CD4-positive, alpha-beta T cell treated with Interleukin-15 for 4 hours (primary cell): ENCODE measurements at regions not wholly inside any gene's neighbourhood (a gene's known extent, or its start where the extent isn't known, plus 50 kb on each side); places are given as distances from the start of the nearest gene placed in this dataset.

Source experiments
- DNase-seq: peaks from one replicate; pipeline ENCODE4 v3.0.0-alpha.2; 2020; ENCODE audit warnings: low spot score

DNA sequence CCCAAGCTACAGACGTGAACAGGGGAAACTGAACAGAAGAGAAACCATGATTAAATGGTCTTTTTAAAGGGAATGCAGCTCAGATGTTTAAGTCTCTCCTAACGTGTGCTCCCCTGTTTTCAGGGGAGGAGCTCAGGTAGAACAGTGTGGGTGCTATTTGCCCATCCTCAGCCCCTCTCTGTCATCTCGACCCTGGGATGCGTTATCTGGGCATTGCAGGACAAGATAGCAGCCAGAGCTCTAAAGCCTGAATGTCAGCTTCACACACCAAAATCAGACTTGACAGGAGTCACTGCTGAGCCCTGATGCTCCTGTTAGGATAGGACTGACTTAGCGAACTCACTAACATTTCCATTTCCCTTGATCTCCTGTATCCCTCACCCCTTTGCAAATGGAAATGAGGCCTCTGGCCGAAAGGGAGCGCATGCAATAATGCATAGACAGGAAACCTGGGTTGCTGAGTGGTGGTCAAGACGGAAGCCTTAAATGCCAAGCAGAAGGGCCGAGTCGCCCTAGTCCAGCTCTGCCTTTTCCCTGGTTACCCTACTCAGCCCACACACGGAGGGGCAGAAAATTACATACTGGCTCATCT, 234.9 kb upstream of the TPM1 start:
- no peak for DNase-seq

DNA sequence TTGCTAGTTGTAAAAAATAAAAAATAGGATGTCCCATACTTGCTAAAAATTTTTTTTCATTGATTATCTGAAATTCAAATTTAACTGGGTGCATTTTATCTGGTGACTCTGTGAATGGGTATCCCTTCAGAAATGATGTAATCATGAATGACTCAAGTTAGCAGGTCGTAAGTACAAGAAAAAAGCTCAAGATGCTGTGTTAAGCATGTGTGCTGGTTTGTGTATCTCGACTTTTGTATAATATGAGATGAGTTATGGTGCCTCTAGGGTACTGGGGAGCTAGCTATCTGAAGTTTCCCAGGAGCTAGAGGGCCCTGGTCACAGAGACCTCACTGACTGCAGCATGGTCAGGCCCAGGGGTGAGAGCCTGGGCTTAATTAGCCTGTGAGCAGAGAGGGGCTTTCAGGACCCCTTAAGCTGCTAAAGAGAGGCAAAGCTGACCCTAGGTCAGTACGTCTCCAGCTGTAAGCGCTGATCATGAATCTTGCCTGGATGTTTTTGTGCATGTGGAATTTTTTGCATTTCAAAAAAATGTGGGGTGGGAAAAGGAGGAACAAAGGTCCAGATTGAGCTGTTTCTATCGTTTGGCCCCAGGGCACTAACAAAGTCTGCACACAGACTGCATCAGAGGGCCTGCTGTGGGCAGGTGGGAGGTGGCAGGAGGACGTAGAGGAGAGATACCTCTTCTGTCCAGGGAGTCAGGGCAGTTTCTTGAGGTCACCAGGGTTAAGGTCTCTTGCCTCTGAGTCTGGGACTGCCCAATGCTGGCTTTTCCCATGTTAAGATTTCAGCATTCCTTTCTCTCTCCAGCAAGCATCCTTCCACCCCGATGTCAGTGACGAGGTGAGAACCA, 233.2 kb upstream of the TPM1 start:
- no peak for DNase-seq

DNA sequence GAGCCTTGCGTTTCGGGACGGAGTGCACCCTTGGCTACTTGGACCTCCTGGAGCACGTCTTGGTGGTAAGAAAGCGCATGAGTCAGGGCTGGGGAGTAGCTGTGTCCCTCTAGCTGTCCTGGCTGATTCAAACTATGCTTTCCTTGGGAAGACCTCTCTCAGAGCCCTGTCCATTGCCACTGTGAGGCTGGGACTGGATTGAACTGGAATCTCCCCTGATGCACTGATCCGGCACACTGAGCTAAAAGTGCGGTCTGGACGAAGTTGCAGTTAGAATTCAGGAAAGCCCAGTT, 232.6 kb upstream of the TPM1 start:
- no peak for DNase-seq

DNA sequence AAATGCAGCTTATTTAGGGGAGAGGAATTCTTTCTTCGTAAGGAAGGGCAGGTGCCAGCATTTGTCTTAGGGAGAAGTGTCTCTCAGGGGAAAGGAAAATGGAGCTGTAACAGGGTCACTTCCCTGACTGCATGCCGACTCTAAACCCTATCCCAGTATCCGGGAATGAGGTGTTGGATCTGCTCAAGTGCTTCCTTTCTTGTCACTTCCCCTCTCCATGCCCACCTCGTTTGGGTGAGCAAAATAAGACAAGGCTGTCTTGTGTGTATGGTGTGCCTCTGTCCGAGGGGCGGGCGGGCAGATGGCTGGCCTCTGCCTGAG, 230.1 kb upstream of the TPM1 start:
- no peak for DNase-seq

DNA sequence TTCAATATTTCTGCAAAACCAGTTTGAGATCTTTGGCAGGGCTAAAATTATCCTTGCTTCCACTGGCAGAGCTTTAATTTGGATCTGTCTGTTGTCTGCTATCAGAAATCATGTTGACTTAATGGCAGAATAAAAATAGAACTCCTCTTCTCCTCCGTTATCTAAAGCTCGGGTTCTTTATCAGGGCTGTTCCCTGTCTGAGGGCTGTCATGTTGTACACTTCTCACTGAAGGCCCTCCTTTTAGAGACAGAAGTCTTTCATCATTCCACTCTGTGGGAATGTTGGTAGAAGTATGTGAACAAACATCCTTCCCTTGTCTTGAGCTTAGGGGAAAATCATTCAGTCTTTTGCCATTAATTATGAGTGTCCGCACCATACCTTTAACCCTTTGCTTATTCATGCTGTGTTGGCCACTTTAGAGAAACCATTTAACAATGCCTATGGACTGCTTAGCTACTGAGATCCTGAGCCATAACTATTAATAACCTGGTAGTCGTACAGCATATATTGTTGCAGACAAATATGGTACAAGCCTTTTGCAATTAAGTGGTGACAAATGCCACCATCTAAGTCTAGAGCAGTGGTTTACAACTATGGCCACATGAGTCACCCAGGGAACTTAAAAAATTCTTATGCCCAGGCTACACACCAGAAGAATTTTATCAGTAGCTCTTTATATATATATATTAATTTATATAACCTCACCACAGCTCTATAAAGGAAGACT, 226.0 kb upstream of the TPM1 start:
- no peak for DNase-seq

DNA sequence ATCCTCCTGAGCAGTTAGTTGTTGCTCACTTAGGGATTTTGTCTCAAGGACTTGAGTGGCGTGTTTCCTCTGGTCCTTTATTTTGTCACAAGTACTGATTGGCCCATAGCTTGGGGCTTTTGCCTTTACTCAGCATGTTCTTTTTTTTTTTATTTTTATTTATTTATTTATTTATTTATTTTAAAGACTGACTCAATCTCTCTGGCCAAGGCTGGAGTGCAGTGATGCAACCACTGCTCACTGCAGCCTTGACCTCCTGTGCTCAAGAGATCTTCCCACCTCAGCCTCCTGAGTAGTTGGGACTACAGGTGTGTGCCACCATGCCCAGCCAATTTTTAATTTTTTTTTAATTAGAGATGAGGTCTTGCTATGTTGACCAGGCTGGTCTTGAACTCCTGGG, 223.9 kb upstream of the TPM1 start:
- DNase-seq = no peak

DNA sequence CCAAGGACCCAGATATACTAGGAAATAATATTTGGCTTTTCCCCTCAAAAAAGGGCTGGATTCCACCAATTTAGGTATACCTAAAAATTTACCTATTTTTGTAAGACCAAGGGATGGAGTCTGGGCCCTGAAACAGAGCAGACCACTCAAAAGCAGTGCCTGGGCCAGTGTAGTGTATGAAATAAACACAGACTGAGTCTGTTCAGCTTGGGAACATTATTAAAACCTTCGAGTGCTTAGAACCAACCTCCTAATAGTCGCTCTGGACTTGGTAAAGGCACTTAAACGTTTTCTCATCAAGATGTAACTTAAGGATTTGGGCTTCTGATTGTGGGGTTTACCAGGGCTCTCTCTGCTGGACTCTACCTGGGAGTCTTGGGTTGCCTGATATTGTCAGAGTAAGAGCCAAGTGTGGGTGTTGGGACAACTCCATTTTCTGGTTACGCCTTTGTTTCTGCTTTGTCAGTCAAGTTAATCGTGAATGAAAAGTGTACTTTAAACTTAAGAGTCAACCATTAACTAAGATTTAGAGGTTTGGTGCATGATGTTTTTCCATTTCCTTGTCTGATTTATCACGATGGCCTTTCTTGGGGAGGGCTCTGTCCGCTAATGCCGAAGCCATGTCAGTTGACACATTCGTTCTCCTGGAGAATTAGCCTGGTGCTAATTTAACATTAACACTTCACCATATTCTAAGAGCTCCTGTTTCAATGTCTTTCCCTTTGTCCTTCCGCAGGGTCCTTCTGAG, 221.0 kb upstream of the TPM1 start:
- DNase-seq = no peak

DNA sequence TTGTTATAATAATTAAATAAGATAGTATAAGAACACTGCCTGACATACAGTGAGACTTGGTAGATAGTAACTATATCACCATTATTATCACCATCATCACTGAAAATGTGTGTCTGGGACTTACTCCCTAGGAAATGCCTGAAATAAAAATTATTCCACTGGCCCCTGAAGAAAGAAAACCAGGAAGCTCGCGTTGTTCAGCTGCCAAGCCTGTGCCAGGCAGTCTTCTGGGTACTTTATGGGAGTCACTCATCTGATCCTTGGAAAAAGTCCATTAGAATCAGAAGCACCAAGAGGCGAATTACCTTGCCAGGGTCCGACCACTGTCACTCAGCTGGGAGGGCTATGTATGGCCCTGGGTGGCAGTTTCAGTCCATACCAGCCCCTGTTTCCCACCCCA, 220.3 kb upstream of the TPM1 start:
- no peak for DNase-seq

DNA sequence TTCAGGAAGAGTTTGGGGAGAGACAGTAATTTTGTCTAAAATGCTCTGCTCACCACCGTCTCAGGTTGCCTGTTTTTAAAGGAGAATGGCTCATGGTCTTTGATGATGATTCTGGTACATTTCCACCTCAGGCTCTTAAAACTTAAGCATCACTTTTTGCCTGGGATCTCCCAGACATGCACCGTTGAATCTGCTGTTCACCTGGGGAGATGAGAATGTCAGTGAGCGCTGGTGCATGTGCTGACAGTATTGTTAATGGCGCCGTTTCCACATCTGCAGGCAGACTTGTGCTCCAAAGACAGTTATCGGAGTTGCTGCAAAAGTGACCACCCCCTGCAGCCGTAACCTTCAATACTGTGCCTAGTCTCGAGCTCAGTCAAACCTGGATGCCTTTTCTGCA, 219.0 kb upstream of the TPM1 start:
- DNase-seq = no peak

DNA sequence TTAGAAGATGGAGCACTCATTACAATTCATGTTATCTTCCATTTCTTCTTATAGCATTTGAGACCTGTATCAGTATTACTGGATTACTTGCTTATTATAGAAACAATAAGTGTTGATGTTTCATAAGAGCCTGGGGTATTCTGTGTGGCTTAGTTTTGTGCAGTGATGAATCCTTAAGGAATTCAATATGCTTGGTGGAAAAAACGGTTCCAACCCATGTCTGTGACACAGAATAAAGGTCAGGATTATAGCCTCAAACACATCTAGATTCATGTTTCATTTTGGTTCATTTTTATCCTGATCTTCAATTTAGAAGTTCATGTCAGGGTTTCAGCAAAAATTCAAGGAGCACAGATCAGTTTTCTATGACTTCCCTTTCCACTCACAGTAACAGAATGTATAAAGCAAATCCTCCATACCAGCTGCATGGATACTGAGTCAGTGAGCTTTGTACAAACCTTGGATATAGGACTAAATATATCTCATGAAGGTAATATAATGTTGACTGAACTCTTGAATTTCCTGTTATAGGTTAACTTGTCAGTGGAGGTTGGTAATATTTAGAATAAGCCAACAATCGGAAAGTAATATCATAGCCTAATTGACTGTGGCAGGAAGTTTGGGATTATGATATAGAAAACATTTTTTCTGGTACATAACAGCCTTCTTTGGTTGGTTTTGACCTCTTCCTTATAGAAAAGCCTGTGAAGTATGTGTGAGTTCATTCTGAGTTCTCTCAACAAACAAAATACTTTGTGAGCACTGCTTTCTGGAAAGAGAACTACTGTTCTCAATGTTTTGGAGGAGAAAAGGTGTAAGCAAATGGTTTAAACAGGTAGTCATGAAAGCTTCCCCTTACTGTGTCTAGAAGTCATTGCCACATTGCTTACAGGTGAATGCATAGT, 218.2 kb upstream of the TPM1 start:
- DNase-seq = no peak

DNA sequence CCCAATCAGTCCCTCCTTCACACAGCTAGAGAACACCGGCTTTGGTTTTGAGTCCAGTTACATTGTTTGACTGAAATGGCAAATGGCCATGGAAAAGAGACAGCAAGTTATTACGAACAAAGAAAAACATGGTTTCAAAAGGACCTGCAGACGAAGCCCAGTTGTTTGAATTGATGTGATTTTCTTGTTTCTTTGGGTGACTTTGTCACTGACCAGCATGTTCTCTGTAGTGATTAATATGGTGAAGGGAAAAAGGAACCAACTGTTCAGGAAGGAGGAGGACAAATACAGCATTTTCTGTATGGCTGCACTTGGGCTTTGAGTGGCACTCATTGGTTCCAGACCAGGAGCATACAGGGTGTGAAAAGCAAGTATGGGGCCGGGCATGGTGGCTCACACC, 217.4 kb upstream of the TPM1 start:
- DNase-seq = no peak

DNA sequence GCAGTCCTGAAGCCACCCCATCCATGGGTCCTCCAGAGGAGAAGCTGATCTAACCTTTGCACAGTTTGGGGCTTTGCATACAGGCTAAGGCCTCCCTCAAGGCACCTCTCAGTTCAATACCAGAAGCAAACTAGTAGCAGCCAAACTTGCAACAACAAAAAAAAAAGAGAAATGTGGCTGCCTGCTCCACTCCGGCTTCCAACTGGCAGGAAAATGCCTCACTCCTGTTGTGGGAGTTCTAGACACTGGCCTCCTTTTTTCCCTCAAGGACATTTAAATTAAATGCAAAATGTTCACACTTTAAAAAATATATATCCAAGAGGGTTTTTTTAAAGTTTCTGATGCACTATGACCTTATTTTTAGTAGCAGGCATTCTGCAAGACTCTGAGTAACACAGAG, 216.0 kb upstream of the TPM1 start:
- no peak for DNase-seq

DNA sequence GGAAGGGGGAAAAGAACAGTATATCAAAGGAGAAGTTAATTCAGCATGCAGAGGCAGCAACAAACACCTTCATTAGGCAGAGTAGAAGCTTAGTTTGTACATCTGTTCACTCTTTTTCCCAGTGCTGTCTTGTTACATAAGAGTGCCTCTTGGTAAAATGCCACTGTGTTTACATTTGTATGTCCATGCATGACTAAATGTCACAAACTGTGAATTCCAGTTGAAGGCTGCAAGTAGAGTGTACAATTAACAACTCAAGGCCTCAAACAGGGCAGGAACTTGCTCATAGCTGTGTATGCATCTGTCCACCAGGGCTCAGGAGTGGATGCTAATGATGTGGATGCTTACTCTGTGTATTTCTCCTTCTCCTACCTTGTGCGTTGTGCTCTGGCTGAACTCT, 214.2 kb upstream of the TPM1 start:
- DNase-seq = no peak

DNA sequence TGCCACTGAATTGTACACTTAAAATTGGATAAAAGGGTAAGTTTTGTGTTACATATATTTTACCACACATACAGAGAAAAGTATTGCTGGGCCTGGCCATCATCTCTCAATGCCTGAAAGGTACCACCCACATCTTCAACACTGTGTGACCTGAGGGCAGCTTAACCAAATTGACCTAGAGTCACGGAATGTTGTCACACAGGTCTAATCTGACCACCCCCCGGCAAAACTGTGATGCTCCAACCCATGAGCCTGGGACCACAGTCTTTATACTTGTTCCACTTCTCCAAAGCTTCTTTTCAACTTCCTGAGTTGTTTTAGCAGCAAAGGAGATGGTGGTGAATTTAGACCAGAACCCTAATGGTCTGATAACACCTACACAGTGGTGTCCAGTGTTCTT, 210.3 kb upstream of the TPM1 start:
- no peak for DNase-seq

DNA sequence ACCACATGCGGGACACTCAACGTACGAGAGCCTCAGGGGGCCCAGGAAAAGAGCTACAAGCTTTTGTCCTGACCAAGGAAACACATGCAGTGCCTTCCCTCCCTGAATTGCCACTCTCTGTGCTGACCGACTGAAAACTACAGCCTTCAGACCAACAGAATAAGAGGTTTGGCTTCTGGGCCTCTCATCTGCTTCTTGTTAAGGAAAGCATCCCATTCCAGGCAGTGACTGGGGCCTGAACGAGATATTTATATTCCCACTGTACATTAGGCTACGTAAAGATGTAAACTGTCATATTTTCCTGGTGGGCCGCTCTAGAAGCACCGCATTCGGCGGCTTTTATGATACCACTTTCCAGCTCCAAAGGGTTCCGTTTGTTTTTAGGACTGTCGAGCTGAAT, 208.9 kb upstream of the TPM1 start:
- DNase-seq = no peak

DNA sequence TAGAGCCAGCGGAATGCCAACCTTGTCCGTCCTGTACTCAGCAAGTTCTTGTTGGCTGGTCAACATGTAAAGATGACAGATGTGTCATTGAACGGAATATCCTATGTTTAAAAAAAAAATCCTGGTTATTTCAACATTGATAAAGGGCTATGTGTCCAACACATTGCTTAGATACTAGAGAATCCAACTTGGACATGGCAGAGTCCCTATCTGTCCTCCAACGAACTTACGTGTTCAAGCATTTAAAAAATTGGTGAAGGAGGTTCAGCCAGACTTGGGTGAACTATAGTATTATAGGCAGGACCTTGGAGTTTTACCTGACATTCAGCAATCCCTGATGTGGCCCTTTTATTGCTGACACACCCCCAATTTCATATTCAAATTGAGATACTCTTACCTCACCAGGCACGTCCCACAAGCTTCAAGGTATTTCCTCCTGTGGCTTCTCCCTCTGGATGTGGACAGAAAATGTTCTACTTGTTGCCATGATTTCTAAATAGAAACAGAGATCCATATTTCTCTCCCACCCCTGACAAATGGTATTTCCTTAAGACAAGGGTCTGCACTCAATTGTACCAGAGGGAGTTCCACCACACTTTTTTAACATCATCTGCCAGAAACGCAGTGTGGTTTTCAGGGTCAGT, 207.7 kb upstream of the TPM1 start:
- no peak for DNase-seq

DNA sequence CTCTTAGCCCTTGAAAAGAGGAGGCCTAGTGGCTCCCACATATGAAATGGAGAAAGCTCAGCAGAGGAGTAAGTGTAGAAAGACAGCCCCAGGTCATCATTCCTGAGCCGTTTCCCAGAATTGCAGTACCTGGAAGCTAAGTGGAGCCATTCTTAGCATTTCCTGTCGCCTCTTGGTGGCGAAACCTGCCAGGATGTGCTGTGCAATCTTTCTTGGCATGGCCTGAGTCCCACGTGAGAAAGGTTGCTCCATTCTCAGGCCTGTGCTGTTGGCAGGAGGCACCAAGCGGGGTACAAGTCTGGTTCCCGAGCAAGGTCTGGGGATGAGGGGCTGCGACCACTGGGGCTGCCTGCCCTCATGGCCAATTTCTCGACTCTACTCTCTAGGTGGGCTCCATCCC, 207.2 kb upstream of the TPM1 start:
- DNase-seq = no peak

DNA sequence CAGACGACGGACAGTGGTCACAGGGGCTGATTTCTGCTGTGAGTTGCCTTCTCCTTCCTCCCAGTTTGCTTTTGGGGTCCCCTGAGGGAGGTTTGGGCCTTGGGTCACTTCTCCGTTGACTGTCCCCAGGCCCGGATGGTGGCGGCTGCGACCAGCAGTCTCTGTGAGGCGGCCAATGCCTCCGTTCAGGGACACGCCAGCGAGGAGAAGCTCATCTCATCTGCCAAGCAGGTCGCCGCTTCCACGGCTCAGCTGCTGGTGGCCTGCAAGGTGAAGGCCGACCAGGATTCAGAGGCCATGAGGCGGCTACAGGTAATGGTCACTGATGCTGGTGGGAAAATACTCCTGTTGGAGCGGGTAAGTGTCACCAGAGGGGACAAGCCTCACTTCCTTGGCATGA, 206.8 kb upstream of the TPM1 start:
- no peak for DNase-seq

DNA sequence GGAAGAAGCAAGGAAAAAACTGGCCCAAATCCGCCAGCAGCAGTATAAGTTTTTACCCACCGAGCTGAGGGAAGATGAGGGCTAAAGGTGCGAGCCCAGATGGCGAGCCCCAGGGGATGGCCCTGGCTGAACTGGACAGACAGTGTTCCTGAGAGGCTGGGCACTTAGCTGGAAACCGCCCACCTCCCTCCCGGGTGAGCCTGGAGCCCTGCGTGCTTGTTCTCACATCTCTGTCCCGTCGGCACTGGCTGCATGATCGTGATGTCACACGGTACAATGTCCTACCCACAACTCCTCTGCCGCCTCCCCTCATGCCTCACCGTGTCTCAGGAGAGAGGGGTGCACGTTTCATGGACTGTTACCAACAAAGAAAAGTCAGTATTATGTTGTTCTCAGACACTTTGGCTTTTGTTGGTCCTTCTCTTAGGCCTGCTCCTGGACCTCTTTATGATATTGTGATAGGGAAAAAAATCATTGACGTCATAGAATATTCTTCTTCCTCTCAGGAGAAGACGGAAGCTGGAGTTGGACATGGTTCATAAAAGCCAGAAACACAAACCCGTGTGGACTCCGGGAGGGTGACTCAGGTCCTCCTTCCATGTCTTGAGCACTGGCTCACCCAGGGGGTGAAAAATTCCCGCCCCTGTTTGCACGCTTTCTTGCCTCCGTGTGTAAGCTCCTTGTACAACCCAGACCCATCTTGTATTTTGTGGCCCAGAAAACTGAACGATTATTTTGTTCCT, 201.8 kb upstream of the TPM1 start:
- no peak for DNase-seq

DNA sequence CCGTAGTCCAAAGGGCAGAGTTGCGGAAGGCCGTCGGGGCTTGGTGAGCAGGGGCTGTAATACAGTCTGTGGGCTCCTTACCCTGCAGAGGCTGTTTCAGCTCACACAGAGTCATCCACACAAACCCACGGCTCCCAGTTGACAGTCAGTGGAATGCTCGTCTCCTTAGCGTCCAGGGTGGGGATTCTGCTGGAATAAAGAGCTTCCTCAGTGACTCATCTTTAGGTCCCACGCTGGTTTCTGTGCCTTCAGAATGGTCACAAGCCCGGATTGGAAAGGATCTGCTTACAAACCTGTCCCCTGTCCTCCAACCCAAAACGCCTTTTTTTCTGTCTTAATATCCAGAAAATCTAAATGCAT, 201.3 kb upstream of the TPM1 start:
- no peak for DNase-seq
